Fibroblast of lung (primary cell): ENCODE measurements at regions not wholly inside any gene's neighbourhood (a gene's known extent, or its start where the extent isn't known, plus 50 kb on each side); places are given as distances from the start of the nearest gene placed in this dataset.
A peak's percentile ranks its signal among the peaks of the same experiment; 100 is the strongest.

Experiments
- DNase-seq, 2 donors: peaks; one replicate each; pipeline versions ENCODE4 v3.0.0 to v3.0.0-alpha.2; 2010; ENCODE audit warnings: low read depth in 2 of 2
- H2AFZ ChIP-seq: 2 replicates; pipeline ENCODE4 v1.5.1; 2012; ENCODE audit warnings: low read length, control low read depth, inconsistent platforms
- H3K27ac ChIP-seq: 2 replicates; pipeline ENCODE4 v1.5.1; 2011; ENCODE audit warnings: low read length, control low read depth; ENCODE audit not compliant: insufficient read depth
- H3K27me3 ChIP-seq: 2 replicates; pipeline ENCODE4 v1.5.1; 2011; ENCODE audit warnings: mild to moderate bottlenecking, low read length; ENCODE audit not compliant: control insufficient read depth, insufficient read depth
- H3K36me3 ChIP-seq: 2 replicates; pipeline ENCODE4 v1.5.1; 2011; ENCODE audit warnings: low read length; ENCODE audit not compliant: control insufficient read depth, insufficient read depth
- H3K4me1 ChIP-seq: 2 replicates; pipeline ENCODE4 v1.5.1; 2011; ENCODE audit warnings: low read length; ENCODE audit not compliant: control insufficient read depth, insufficient read depth; ENCODE audit errors: extremely low read depth
- H3K4me2 ChIP-seq: 2 replicates; pipeline ENCODE4 v1.5.1; 2011; ENCODE audit warnings: low read length, control low read depth; ENCODE audit not compliant: insufficient read depth; ENCODE audit errors: extremely low read depth
- H3K4me3 ChIP-seq, 4 experiments: fragments of 200-600 bp in 1 of 4; sonication (generic) in 1 of 4; replicated peaks in 1 of 4; 2 replicates each; pipeline ENCODE4 v1.5.1; 2011 to 2016; ENCODE audit warnings: low read length in 4 of 4, low read depth in 3 of 4, mild to moderate bottlenecking in 3 of 4, control low read depth in 2 of 4, inconsistent platforms in 1 of 4, mixed read lengths in 1 of 4; ENCODE audit not compliant: insufficient read depth in 1 of 4; ENCODE audit errors: control extremely low read depth in 1 of 4
- H3K79me2 ChIP-seq: 2 replicates; pipeline ENCODE4 v1.5.1; 2012; ENCODE audit warnings: mild to moderate bottlenecking, low read length, inconsistent platforms; ENCODE audit not compliant: control insufficient read depth, insufficient read depth
- H3K9ac ChIP-seq: 2 replicates; pipeline ENCODE4 v1.5.1; 2011; ENCODE audit warnings: mild to moderate bottlenecking, low read length, control low read depth; ENCODE audit not compliant: insufficient read depth
- H3K9me3 ChIP-seq: 2 replicates; pipeline ENCODE4 v1.5.1; 2012; ENCODE audit warnings: low read depth, low read length; ENCODE audit not compliant: control insufficient read depth, insufficient read depth
- H4K20me1 ChIP-seq: 2 replicates; pipeline ENCODE4 v1.5.1; 2011; ENCODE audit warnings: low read length; ENCODE audit not compliant: control insufficient read depth, insufficient read depth; ENCODE audit errors: extremely low read depth
- CTCF ChIP-seq, 2 donors: IDR thresholded peaks in 1 of 2; conservative IDR thresholded peaks in 1 of 2; 1 replicate in 1 of 2; 2 replicates in 1 of 2; pipeline ENCODE4 v1.5.1; 2011 to 2012; ENCODE audit warnings: low read length in 2 of 2, control low read depth in 1 of 2, inconsistent platforms in 1 of 2, low read depth in 1 of 2, mild to moderate bottlenecking in 1 of 2
- EZH2 ChIP-seq: IDR thresholded peaks from 2 replicates; pipeline ENCODE4 v1.5.1; 2012; ENCODE audit warnings: low read length, control low read depth, mild to moderate bottlenecking; ENCODE audit errors: missing control alignments

- TF ChIP-seq CTCF (conservative IDR thresholded peaks at IDR 0.05 in 1 of 2, IDR thresholded peaks at IDR 0.05 in 1 of 2; ENCODE audit: low read depth in 1 of 2, low read length in 2 of 2): no peak
- no peak for TF ChIP-seq EZH2
- Histone ChIP-seq H2AFZ (no peak overlapping the region), H4K20me1 (no peaks in the 10 kb centered on the region), H3K9me3 (no peaks in the 10 kb centered on the region), H3K9ac (no peak overlapping the region), H3K27ac (peak overlapping the region; percentile 52), H3K36me3 (no peaks in the 10 kb centered on the region), H3K79me2 (no peaks in the 10 kb centered on the region), H3K4me1 (peaks cover 27% of the 10 kb centered on the region), H3K4me3 (no peak overlapping the region), H3K27me3 (no peaks in the 10 kb centered on the region), H3K4me2 (no peak overlapping the region)
- DNase-seq: no peak
Measured at GRCh38 chr1:203403586-203403985, 52.7 kb upstream of the FMOD start.

- DNase-seq: no peak
- TF ChIP-seq EZH2 (no peak), CTCF (conservative IDR thresholded peaks at IDR 0.05 in 1 of 2, IDR thresholded peaks at IDR 0.05 in 1 of 2; ENCODE audit: low read depth in 1 of 2, low read length in 2 of 2) (no peak)
- Histone ChIP-seq H3K36me3 (no peaks in the 10 kb centered on the region), H3K27ac (no peak overlapping the region), H4K20me1 (no peaks in the 10 kb centered on the region), H3K9ac (no peak overlapping the region), H2AFZ (no peak overlapping the region), H3K4me1 (peaks cover 31% of the 10 kb centered on the region), H3K9me3 (no peaks in the 10 kb centered on the region), H3K79me2 (no peaks in the 10 kb centered on the region), H3K4me3 (no peak overlapping the region), H3K4me2 (no peak overlapping the region), H3K27me3 (no peaks in the 10 kb centered on the region)
Measured at GRCh38 chr1:203404546-203404945, 53.6 kb upstream of the FMOD start.

GRCh38 chr1:203405703-203406438, 54.9 kb upstream of the FMOD start:
- Histone ChIP-seq H3K4me3 (no peak overlapping the region), H3K36me3 (no peaks in the 10 kb centered on the region), H3K9me3 (no peaks in the 10 kb centered on the region), H3K9ac (no peak overlapping the region), H3K27me3 (no peaks in the 10 kb centered on the region), H3K4me1 (peaks cover 31% of the 10 kb centered on the region), H3K79me2 (no peaks in the 10 kb centered on the region), H3K4me2 (no peak overlapping the region), H2AFZ (no peak overlapping the region), H4K20me1 (no peaks in the 10 kb centered on the region), H3K27ac (no peak overlapping the region)
- DNase-seq: no peak
- TF ChIP-seq CTCF (conservative IDR thresholded peaks at IDR 0.05 in 1 of 2, IDR thresholded peaks at IDR 0.05 in 1 of 2; ENCODE audit: low read depth in 1 of 2, low read length in 2 of 2): no peak
- no peak for TF ChIP-seq EZH2
